Astrocyte of the cerebellum (primary cell): ENCODE measurements at regions not wholly inside any gene's neighbourhood (a gene's known extent, or its start where the extent isn't known, plus 50 kb on each side); places are given as distances from the start of the nearest gene placed in this dataset.

ENCODE experiments used
- DNase-seq: peaks from one replicate; pipeline ENCODE4 v3.0.0-alpha.2; 2011; ENCODE audit warnings: low read depth
- H3K4me3 ChIP-seq: 2 replicates; pipeline ENCODE4 v1.5.1; 2011; ENCODE audit warnings: mild to moderate bottlenecking, low read depth, low read length, moderate library complexity
- CTCF ChIP-seq: IDR thresholded peaks from 2 replicates; pipeline ENCODE4 v1.5.1; 2012; ENCODE audit warnings: low read length, low read depth, moderate library complexity, mild to moderate bottlenecking; ENCODE audit errors: missing control alignments
- in situ Hi-C: cut with HindIII; loops from 2 replicates; pipeline ENCODE4 v1.10.0; 2017; ENCODE audit warnings: low sequenced_read_pairs

- TF ChIP-seq CTCF, result no peak
- H3K4me3 ChIP-seq, result no peak overlapping the region
- in situ Hi-C loops, result no loop called here
- no peak for DNase-seq
Observed at GRCh38 chr7:42627101-42627500, 284.8 kb downstream of the C7orf25 start.

GRCh38 chr7:42625421-42625820 is 286.4 kb downstream of the C7orf25 start:
- in situ Hi-C loops, result no loop called here
- TF ChIP-seq CTCF, result no peak
- no peak for DNase-seq
- H3K4me3 ChIP-seq, result no peak overlapping the region

- DNase-seq, result no peak
- H3K4me3 ChIP-seq, result no peak overlapping the region
- no peak for TF ChIP-seq CTCF
- in situ Hi-C loops, result no loop called here
Observed at GRCh38 chr7:42624471-42624870, 287.4 kb downstream of the C7orf25 start.

GRCh38 chr7:42621543-42622219 is 290.2 kb downstream of the C7orf25 start:
- DNase-seq, result no peak
- no peak for TF ChIP-seq CTCF
- in situ Hi-C loops, result no loop called here
- no peak overlapping the region for H3K4me3 ChIP-seq

GRCh38 chr7:42618651-42619360 is 293.1 kb downstream of the C7orf25 start:
- H3K4me3 ChIP-seq, result no peak overlapping the region
- no peak for DNase-seq
- no peak for TF ChIP-seq CTCF
- in situ Hi-C loops, result no loop called here

GRCh38 chr7:42617806-42618457 is 293.9 kb downstream of the C7orf25 start:
- no peak for DNase-seq
- no peak for TF ChIP-seq CTCF
- H3K4me3 ChIP-seq, result no peak overlapping the region
- in situ Hi-C loops, result no loop called here
